Endothelial cell of hepatic sinusoid (primary cell): ENCODE measurements at regions not wholly inside any gene's neighbourhood (a gene's known extent, or its start where the extent isn't known, plus 50 kb on each side); places are given as distances from the start of the nearest gene placed in this dataset.

Experiments used
- in situ Hi-C: cut with HindIII; loops from 2 replicates; pipeline ENCODE4 v1.10.0; 2017; ENCODE audit warnings: low sequenced_read_pairs

DNA sequence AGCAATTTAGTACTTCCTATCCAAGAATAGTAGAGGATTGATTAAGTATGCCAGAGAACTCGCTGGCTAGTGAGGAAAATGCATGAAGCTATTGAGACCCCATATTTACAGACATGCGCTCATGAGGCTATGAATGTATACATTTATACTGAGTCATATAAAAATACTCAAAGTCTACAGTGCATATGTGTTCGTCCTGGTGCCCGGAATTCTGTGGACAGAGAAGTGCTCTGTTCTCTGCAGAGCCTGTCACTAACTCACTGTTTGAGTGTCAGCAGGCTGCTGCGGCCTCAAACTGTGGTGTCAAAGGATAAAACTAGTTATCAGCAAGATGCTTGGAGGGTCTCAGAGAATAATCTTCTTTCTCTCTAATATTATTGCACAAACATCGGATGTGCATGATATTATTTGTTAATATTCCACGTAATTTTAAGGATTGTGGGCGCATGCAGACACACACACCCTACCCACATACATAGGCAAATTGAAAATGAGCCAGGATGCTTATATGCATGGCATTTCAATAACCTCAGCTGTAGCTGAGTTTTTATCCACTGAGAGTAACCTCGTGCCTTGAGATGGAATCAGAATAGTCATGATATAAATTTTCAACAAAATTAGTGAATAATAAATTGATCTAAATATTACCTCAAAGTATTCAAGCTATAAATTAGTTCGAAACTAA lies 50.0 kb upstream of the TSC22D2 start:
- in situ Hi-C loops = no loop called here

GRCh38 chr3:150357140-150357539 lies 51.0 kb upstream of the TSC22D2 start:
- in situ Hi-C loops = no loop called here

DNA sequence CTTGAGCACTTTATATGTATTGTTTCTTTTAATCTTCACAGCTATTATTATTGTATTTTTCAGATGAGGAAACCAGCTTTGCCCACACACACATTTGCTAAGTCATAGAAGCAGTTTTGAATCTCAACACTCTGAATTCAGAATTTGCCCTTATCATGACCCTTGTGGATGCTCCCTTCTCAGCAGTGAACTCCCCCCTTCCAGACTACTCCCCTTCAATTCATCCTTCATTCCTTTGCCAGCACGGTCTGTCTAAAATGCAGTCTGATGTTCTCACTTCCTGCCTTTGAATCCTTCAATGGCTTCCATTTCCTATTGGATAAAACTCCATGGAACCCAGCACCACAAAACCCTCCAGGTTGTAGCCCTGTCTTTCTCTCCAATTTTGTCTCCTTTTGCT lies 52.5 kb upstream of the TSC22D2 start:
- in situ Hi-C loops = no loop called here

DNA sequence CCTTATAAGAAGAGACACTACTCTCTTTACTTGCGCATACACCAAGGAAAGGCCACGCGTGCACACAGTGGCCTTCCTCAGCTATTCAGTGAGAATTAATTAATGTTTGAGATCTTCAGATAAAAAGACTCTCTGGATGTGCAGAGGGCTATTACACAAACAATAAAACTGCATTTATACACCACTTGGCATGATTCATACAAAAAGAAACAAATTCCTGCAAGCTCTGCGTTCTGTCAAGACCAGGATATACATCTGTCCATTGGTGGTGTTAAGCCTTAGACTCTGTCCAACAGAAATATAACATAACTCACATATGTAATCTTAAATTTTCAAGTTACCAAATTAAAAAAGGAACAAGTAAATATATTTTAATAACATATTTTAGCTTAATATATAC lies 55.2 kb upstream of the TSC22D2 start:
- in situ Hi-C loops = loop anchor here (5.0 kb wide), 2 partner anchors 54 to 61 kb away; partner anchors contain the start of gene TSC22D2

GRCh38 chr3:150351398-150351797 lies 56.7 kb upstream of the TSC22D2 start:
- in situ Hi-C loops = loop anchor here (5.0 kb wide), 2 partner anchors 56 to 59 kb away; partner anchors contain the start of gene TSC22D2

DNA sequence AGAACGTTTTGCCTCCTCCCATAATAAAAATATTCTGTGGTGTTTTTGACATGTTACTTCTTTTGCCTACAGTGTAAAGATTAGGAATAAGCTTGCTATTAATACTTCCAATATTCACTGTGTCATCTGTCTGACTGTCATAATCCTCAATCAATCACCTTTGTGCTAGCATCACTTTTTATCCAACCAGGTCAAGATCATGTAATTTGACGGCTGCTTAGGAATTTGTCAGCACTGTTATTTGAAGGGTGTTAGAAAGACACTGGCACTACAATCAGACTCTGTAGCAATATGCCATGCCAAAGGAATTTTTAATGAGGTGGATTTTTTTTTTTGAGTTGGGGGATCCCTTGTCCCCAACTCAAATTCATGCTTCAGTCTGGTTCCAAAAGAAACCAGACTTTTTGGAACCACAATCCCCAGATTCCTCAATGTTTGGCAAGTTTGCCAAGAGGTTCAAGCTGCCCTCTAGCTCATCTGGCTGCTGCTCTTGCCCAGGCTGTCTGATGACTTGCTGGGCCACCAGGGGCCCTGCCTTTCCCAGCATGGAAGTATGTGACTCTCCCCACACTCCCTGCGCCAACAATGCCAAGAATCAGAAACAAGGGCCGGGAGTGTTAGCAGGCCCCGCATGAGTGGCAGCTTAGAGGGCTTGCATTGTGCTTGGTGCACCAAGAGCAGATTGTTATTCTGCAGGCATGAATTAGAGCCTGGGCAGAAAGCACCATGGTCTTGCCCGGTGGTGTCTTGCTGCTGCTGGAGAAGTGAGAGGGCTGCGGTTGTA lies 58.6 kb upstream of the TSC22D2 start:
- in situ Hi-C loops = loop anchor here (5.0 kb wide), 2 partner anchors 57 to 58 kb away; partner anchors contain the start of gene TSC22D2

GRCh38 chr3:150348500-150348899 lies 59.6 kb upstream of the TSC22D2 start:
- in situ Hi-C loops = no loop called here

- in situ Hi-C loops = no loop called here
Measured at GRCh38 chr3:150346981-150347863, 60.9 kb upstream of the TSC22D2 start.

- in situ Hi-C loops = no loop called here
Measured at GRCh38 chr3:150346266-150346665, 61.8 kb upstream of the TSC22D2 start.

DNA sequence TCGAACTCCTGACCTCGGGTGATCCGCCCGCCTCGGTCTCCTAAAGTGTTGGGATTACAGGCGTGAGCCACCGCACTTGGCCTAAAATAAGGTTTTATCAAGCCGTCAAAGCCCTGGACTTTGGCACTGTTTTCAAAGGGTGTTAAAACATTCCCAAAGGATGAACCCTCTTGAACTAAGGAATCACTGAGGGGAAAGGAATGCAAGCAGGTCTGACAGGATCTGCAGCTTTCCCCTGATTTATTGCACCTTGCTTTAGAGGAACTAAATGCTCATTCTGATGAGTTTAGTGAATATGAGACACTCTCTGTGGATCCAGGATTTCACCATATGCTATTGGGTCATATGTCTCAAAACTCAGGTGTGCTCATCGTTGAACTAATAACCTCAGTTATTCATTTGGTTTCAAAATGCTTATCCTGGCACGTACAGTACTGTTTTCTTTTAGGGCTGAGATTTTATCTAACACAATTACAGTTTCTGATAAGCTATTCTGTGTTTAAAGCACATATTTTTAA lies 63.0 kb upstream of the TSC22D2 start:
- in situ Hi-C loops = no loop called here

DNA sequence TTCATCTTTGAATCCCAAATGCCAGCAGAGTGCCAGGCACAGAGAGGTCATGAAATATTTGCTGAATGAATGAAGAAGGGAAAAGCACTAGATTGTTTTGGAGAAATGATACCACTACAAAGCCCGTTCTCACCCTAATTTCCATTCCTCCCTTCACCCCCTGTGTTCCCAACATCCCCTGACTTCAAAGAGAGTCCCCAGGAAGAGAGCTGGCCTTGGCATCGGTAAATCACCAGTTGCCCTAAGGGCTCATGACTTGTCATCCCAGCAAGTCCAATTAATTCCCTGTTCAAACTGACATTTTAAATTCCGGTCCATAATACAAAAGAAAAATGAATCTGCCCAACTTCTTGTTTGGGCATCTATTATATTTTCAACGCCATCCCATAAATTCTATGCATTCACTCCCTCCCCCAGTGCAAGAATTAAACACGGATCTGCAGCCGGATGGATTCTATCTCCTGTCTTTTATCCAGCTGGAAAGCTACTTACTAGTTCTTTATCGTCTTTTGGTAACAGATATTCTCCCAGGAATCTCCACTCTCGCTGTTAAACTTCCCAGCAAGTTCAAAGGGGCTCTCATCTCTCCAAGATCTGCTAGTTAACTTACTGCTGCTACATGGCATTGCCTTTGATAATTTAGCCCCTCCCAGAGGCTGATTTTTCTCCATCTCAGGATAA lies 63.9 kb upstream of the TSC22D2 start:
- in situ Hi-C loops = no loop called here

DNA sequence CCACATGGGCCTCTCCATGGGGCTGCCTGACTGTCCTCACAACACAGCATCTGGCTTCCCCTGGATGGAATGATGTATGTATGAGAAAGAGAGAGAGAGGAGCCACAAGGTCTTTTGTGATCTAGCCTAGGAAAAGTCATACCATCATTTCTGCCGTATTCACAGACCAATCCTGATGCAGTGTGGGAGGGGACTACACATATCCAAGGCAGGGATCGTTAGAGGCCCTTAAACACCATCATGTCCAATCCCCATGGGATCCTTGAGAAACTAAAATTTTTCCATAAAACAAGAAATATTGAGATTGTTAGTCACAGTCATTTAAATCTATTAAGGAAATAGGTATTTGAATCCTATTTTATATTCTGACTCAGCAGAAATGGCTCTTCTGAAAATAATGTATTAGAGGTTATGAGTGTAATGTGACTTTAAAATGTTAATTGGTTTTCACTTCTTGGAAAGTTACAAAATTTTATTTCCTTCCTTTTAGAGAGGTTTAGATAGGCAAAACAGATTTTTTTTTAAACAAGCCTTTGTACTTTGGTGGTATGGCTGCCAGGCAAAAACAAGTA lies 65.1 kb upstream of the TSC22D2 start:
- in situ Hi-C loops = no loop called here

DNA sequence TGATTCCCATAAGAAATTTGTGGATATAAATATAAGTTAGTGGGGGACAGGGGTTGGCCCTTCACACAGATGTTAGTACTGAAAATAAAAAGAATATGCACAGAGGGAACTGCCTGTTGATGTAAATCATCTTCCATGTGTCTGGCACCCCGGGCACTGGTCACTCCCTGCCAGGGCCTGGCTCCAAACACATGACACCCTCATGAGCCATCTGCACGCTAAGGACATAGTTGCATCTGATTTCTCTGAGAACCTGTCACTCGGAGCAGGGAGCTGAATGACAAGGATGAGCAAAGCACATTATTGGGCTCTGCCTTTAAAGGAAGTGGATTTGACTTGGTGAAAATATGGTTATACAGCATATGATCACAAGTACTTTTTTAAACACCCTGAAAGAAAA lies 66.2 kb upstream of the TSC22D2 start:
- in situ Hi-C loops = no loop called here

- in situ Hi-C loops = loop anchor here (5.0 kb wide), 1 partner anchor 84 kb away; no protein-coding TSS in a partner anchor
Measured at GRCh38 chr3:150336363-150336762, 71.7 kb upstream of the TSC22D2 start.

DNA sequence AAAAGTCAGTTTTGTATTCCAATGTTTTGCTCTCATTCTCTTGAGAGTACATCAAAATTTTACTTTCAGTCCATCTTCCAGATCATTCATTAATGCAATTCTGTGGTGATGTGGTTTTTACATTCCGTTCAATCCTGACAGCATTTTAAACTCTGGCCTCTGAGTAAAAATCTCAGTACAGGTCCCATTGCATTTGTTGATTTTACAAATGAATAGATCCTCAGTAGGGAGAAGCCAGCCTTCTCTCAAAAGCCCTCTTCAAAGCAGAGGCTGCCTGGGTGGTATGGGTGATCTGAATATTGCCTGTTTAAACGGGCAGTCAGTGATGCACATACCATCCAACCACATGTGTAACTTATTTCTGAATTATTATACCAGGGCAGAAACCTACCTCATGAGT lies 72.5 kb upstream of the TSC22D2 start:
- in situ Hi-C loops = loop anchor here (5.0 kb wide), 1 partner anchor 83 kb away; no protein-coding TSS in a partner anchor

DNA sequence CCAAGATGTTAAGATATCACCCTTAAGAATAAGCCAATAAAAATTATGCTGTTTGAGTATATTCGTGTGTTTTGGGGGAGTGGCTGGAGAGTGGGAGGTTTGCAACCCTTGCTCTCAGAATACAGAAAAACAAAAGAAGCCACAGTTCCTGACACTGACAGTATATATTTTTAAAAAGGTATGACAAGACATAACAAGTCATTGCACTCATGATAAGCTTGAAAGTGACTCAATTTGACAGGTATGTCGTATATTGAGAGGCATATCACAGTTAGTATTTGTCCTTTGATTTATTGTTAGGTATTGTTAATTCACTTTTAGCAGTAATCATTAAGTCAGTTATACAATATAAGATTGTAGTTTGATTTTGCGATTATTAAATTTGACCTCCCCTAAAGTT lies 73.1 kb upstream of the TSC22D2 start:
- in situ Hi-C loops = loop anchor here (5.0 kb wide), 1 partner anchor 83 kb away; no protein-coding TSS in a partner anchor

GRCh38 chr3:150333477-150333876 lies 74.6 kb upstream of the TSC22D2 start:
- in situ Hi-C loops = no loop called here

- in situ Hi-C loops = no loop called here
Measured at GRCh38 chr3:150331978-150332568, 76.0 kb upstream of the TSC22D2 start.

GRCh38 chr3:150330872-150331271 lies 77.2 kb upstream of the TSC22D2 start:
- in situ Hi-C loops = no loop called here
